RWPE1 (cell line): ENCODE measurements at regions not wholly inside any gene's neighbourhood (a gene's known extent, or its start where the extent isn't known, plus 50 kb on each side); places are given as distances from the start of the nearest gene placed in this dataset.

Experiments used
- CTCF ChIA-PET: fragments of 350-600 bp; sonication (Branson Sonifier 250); formaldehyde crosslinking; extraction: SDS; loops from one replicate; lab custom pipeline; 2021; lab: Yijun Ruan, JAX
- POLR2A ChIA-PET: fragments of 400-600 bp; formaldehyde crosslinking; extraction: SDS; loops from one replicate; lab custom pipeline; 2020; ENCODE audit warnings: antibody characterized with exemption; ENCODE audit not compliant: low non-redundant PET; lab: Yijun Ruan, JAX
- DNase-seq: peaks from one replicate; pipeline ENCODE4 v3.0.0; 2012; ENCODE audit warnings: low spot score
- H3K27ac ChIP-seq: fragments of 450-650 bp; 2 replicates; pipeline ENCODE4 v1.5.1; 2017
- CTCF ChIP-seq: fragments of 450-650 bp; conservative IDR thresholded peaks from 2 replicates; pipeline ENCODE4 v1.5.1; 2017; ENCODE audit warnings: low read depth, mild to moderate bottlenecking

GRCh38 chr9:109576762-109577161 is 78.7 kb upstream of the PTPN3 start:
- POLR2A ChIA-PET: no interaction called here
- CTCF ChIA-PET: interaction anchor here (0.6 to 0.9 kb wide), 3 partner anchors 230 to 478 kb away, joined by 3 to 11 read pairs (median 3); no protein-coding TSS in a partner anchor
- no peak for DNase-seq
- no peak for TF ChIP-seq CTCF
- no peak overlapping the region for H3K27ac ChIP-seq

DNA sequence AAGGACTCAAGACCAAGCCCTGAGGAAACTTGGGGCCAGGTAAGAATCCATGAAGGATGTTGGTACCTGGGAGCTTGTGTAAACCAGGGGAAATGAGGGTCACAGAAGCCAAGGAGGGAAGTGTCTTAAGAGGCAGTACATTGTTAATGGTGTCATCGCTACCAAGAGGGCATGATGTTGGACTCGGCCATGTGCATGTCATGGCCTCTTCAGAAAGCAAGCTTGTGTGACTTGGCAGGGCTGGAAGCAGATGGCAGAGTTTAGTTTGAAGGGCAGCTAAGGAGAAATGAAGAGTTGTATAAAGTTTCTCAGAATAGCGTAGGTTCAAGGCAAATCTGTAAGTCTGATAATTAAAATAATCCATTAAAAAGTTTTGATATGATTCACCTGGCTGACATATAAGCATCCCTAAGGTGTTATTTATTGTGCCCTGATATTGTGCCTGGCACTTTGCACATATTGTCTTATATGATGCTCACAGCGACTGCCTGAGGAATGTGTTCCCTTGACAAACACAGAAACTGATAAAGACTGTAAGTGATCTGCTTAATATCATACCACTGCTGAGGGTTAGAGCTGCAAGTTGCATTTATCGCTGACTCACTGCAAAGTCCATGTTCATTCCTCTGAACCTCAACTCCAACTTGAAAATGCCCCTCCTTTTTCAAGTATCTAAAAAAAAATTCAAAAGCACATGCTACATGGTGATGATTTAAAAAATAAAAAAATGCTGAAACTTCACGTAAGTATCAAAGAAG is 81.3 kb upstream of the PTPN3 start:
- no peak overlapping the region for H3K27ac ChIP-seq
- ChIA-PET CTCF (no interaction called here), POLR2A (no interaction called here)
- TF ChIP-seq CTCF: no peak
- no peak for DNase-seq

- ChIA-PET CTCF (no interaction called here), POLR2A (no interaction called here)
- no peak for TF ChIP-seq CTCF
- H3K27ac ChIP-seq: no peak overlapping the region
- DNase-seq: no peak
These were observed 84.3 kb upstream of the PTPN3 start for GRCh38 chr9:109582386-109582785.

- no peak for DNase-seq
- no peak overlapping the region for H3K27ac ChIP-seq
- POLR2A ChIA-PET: no interaction called here
- TF ChIP-seq CTCF: no peak
- CTCF ChIA-PET: interaction anchor here (0.6 to 2.6 kb wide), 2 partner anchors 10 to 299 kb away, joined by 3 to 10 read pairs; no protein-coding TSS in a partner anchor
These were observed 86.1 kb upstream of the PTPN3 start for GRCh38 chr9:109584205-109584604.

DNA sequence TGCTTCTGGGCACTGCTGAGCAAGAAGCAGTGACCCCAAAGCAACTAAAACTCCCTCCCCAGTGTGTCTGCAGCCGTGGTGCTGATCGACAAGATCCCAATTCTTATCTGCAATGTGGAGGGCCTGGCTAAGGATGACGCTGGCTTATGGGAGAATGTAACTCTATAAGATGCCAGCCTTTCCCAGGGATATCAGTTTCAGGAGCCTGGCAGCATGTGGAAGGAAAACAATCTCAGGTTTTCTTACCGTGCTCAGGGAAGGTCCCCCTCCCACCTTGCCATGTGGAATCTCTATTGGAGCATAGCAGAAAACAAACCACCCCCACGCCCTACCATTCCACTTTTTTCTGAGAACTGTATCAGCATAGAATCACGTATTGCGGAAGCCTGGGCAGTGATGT is 87.7 kb upstream of the PTPN3 start:
- POLR2A ChIA-PET: interaction anchor here (1.2 kb wide), 1 partner anchor 515 kb away, joined by 3 read pairs; no protein-coding TSS in a partner anchor
- DNase-seq: no peak
- CTCF ChIA-PET: interaction anchor here (2.6 kb wide), 1 partner anchor 12 kb away, joined by 10 read pairs; no protein-coding TSS in a partner anchor
- no peak for TF ChIP-seq CTCF
- no peak overlapping the region for H3K27ac ChIP-seq

DNA sequence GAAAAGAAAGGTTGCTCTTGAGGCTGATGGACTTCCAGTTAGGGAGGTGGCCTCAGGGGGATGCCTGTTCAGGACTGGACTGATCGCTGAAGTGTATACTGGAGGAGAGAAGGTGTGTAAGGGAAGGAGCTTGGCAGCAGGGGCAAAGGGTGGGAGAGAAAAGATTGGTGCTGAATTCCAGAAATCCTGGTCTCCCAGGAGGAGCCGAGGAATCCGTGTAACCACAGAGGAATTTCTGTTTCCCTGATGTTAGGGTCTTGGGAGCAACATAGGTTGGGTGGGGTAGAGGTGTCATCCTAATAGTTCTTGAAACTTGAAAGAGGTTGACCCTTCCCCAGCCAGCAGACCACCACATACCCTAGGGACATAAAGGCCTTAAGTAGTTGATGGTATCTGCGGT is 88.9 kb upstream of the PTPN3 start:
- POLR2A ChIA-PET: no interaction called here
- no peak overlapping the region for H3K27ac ChIP-seq
- no peak for DNase-seq
- no peak for TF ChIP-seq CTCF
- CTCF ChIA-PET: interaction anchor here (0.7 kb wide), 1 partner anchor 55 kb away, joined by 4 read pairs; no protein-coding TSS in a partner anchor
